HG03460 (cell line): ENCODE measurements at regions not wholly inside any gene's neighbourhood (a gene's known extent, or its start where the extent isn't known, plus 50 kb on each side); places are given as distances from the start of the nearest gene placed in this dataset.
A peak's percentile ranks its signal among the peaks of the same experiment; 100 is the strongest.

Experiments
- ATAC-seq: cut with Tn5 transposase; IDR thresholded peaks from one replicate; pipeline ENCODE4 v1.9.1; 2021; ENCODE audit not compliant: unreplicated experiment

DNA sequence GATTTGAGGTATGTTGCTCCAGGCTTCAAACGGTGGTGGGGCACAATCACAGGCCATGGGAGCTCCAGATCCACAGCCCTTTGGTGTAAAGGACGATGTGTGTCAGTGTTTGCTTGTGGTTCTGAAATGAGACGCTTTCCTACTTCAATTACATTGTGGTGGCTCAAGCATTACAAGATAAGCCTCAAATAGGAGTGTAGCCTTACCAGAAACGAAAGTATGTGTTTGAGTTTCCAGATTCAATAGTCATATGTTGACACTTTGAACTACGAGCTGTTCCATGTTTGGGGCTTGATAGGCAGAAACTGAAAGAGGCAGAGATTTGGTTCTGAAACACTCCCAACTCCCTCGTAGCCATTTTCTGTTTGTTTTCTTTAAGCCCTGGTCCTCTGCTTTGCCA is 187.1 kb downstream of the MYLK4 start:
- peak; percentile 67 for ATAC-seq

DNA sequence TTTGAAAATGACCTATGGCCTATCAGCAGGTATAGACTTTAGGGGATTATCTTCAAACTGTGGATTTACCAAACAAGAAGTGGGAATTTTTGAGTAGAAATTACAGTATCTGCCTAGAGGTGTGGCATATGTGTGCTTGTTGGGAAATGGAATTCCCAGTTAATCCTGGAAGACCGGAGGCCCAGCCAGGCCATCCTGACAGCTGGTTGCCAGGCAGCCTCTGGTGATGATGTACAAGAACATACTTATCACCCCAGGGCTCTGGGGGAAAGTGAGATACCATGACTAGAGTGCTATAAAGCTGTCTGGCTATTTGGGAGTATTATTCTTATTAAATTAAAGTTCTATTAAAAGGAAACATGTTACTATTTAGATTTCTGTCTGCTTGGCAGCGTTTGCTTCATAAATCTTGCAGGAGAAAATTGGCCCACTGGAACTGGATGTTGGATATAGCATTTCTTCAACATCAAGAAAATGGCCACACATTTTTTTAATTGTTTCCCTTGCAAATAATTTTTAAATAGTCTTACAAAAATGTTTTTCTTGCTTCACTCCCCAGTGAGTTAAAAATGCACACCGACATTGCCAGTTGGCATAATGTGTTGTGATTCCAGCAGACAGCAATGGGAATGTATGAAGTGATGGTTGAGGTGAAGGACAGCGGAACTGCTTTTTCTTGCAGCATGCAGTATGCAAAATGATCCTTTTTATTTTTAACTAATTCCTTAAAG is 187.8 kb downstream of the MYLK4 start:
- ATAC-seq = no peak

DNA sequence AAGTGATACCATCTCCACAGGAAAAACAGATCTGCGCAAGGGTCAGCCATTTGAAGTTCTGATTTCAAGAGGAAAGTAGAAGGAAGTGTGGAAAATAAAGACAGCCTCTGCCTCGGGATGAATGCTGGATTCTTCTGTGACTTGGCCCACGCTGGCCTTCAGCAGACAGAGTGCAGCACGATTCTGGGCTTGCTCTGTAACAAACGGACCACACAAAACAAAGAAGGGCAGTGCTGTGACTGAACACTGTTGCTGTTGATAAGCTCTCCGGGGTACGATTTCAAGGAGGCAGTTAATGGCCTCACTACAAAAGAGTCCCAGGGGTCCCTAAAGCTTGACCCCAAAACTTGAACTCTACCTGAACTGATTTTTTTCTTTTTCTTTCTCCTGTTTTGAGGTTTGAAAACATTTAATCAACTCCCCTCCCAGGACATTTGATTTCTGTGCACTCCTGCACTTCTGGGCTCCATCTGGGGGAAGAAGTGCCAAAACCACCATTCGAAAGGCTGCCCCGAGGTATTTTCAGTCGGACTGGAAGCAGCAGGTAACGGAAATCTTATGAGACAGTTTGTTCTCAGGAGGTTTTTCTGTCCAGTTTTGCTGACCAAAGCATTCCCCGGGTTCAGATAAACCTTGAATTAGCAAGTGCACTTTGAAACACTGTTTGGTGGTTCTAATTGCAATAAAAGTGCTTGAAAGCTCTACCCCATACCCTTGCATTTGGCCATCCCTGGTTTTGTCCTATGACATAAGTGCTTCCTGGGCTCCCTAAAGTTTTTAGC is 189.6 kb downstream of the MYLK4 start:
- ATAC-seq = no peak

DNA sequence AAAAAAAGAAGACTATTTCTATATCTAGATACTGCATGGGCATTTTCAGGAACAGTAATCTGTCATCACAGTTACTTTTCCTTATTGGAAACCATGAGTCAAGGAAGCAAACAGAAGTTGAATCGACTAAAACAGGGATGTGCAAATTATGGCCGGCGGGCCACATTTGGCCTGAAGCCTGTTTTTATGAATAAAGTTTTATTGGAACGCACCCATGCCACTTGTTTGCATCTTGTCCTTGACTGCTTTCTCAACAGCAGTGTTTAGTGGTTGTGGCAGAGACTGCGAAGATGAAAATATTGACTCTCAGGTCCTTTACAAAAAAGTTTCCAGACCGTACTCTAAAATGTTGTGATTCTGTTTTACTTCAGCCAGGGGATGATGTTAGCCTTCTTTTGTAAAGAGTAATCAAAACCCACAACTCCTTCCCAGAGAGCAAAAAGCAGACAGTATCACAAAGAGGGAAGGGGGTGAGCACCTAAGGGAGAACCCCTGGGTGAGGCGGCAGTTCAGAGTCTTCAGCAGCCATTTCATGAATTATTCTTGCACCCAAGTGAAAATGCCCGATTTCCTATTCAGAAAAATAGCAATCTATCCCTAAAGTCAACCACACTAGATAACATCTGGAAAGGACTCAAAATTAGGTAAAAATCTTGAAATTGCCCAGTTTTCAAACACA is 190.4 kb downstream of the MYLK4 start:
- ATAC-seq = no peak

DNA sequence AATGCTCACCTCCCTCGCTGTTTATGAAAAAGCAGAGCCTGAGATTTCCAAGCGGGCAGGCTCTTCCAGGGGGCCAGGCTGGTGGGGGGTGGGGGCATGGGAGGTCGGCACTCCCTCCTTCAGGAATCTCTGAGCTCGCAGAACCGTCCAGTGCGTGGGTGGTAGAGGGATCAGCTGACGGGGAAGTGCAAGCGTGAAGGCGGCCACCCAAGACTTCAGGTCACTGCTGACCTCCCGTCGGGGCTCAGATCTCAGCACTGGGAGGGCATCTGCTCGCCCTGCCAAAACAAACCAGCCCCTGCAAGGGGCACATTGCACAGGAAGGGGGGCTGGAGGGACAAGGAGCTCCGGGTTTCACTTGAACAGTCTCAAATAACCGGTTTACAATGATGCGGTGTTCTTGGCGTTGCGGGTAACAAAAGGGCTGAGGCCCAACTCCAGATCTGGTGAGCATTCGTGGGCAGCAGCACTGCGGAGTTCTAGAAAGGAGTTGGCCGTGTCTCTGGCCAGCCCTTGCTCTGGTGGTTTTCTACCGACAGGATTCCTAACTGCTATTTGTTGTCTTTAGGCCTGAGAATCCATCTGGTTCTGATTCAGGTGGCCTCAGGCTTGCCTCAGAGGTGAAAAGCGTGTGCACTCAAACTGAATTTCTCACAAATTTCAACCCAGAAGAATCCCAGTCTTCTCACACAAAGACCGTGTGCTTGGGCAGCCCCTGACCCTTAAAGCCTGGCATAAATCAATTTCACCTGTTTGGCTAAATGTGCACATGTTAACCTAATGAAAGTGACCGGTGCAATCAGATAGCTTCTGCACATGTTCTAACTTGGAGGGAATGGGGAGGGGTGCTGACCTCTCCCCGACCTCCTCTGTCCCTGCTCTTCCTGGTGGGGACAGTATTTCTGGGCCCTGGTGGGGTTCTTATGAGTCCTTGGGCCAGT is 191.6 kb downstream of the MYLK4 start:
- no peak for ATAC-seq

DNA sequence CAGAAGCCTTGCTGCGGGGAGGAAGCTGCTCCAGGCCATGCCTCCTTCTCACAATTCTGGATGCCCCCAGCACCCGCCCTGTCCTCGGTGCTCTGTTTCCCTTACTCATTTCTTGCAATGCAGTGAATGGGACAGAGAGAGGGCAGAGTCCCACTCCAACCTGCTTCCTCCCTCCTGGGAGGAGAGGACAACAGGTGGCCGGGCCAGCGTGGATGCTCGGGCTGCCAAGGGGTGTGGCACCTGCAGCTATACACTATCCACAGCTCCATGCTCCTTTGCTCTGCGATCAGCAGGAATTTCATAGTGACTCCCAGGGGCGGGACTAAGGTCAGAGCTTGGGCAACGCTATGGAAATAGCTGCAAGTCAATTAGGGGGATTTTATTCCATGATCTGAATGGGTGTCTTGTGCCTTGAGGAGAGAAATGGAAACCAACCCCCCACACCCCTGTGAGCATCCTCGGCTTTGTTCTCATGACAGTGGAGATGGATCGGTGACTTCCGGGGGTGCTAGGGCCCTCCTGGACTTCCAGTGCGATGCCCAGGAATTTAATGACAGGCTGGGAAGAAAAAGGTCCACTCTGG is 192.5 kb downstream of the MYLK4 start:
- ATAC-seq = no peak

DNA sequence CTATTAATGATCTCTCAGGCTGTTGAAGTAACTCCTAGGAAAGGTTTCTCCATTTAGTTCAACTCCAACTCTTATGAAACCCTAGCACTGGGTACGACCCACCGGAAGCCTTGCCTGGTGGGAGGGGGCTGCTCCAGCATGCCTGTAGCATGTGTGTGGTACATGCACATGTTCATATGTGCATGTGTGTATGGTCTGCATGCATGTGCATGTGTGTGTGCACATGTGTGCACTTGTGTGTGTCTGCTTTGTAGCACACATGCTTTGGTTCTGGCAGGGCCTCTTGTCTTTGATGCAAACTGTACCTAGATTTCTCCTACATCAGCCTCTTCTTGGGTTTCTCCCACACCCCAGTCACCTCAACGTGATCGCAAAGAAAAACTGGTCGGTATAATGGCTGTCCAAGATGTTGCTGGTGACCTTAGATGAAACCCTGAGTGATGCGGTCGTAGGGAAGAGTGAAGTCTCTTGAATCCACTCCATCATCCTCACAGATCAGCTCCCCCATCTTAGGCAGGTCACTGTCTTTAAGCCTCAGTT is 193.5 kb downstream of the MYLK4 start:
- ATAC-seq = no peak

DNA sequence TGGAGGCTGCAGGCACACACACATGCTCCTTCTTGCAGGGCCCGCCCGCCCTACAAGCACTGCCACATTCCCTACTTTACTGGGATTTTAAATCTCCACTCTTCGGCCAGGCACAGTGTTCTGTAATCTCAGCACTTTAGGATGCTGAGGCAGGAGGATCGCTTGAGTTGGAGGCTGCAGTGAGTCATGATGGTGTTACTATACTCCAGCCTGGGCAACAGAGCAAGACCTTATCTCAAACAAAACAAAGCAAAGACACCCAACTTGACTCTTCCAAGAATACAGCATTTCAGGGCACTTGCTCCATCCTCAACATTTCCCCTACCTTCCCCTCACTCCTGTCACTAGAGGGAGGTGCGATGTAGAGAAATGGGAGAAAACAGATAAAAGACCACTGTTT is 194.0 kb downstream of the MYLK4 start:
- no peak for ATAC-seq

DNA sequence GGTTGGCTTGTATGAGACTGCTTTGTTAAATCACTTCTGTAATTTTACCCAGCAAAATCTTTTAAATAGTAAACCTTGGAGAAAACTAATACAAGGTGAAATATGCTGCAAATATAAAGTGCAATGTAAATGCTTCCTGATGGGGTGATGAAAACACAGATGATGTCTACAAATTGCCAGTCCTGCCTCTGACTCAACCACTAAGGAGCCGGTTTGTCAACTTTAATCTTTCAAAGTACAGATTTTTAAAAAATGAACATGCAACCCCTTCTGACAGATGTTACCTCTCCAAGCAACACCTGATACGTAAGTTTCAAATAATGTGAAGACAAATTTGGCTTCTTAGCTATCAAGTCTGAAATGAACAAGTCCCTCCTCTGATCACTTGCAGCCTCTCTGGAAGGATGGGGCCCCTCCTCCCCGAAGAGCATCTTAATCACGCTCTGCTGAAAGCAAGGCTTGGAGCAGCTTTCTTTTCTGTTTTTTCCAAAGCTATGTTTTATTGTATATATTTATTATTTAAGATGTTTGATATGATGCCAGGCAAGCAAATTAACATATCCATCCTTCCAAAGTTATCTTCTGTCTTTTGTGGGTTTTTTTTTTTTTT is 196.0 kb downstream of the MYLK4 start:
- ATAC-seq = no peak

DNA sequence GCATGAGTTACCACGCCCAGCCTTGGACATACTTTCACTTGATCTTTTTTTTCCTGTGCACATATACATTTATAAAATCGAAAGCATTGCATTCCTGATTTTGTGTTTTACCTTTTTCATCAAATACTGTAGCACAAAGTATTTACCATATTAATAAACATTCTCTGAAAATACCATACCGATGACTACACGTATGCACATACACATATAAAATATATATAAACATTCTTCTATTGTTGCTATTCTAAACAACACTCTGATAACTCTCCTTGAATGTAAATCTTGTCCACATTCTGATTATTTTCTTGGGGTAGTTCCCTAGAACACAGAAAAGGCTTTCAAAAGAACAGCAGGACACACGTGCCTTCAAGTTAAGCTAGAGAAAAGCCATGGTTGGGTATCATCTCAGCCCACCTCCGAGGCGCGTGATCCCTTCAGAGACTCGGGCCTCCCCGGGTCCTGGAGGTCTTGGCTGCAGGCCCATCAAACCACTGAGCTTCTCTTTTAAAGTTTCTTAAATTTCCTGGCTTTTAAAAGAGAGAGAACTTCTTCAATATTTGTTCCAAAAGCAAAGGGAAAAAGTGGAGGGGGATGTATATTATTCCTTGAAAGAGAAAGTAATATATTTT is 198.1 kb downstream of the MYLK4 start:
- no peak for ATAC-seq

DNA sequence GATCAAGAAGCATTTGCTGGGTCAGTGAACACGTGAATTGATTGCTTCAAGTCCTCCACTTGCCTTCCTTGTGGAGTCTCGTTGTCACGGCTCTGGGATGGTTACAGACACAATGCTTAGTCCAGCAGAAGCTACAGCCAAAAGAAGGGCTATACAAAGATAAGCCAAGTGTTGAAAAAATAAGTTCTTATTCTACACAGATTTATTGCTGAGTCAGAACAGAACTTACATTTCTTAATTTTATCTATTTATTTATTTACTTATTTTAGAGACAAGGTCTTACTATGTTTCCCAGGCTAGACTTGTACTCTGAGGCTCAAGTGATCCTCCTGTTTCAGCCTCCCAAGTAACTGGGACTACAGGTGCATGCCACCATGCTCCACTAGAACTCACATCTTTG is 199.0 kb downstream of the MYLK4 start:
- no peak for ATAC-seq

DNA sequence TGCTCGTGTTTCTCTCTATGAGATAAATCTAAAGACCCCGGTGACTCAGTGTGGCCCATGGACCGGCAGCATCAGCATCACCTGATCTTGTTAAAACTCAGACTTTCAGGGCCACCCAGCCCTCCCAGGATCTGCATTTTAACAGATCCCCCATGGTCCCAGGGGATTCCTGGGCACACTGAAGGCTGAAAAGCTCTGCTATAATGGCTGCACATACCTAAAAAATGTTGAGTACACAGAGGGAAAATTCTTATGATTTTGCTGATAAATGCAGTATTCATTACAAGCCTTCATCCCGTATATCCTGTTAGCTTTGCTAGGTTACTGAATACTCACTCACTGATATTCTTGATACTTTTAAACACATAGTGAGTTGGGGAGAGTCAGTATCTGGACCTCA is 200.5 kb downstream of the MYLK4 start:
- ATAC-seq = no peak

DNA sequence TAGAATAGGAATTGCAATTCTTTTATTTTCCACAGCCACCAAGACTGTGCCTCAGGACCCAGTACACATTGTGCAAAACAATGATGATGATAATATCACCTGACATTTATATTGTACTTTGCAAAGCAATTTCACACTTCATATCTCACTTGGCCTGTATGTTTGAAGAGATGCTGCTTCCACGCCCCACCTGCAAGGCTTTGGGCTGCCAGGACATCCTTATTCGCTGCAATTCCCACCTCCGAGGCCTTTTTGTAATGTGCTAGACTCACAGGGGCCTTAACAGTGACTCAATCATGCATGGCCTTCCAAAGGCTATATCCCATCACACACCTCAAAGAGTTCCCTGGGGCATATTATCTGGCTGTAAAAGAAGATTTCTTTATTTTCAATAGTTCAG is 200.9 kb downstream of the MYLK4 start:
- no peak for ATAC-seq

DNA sequence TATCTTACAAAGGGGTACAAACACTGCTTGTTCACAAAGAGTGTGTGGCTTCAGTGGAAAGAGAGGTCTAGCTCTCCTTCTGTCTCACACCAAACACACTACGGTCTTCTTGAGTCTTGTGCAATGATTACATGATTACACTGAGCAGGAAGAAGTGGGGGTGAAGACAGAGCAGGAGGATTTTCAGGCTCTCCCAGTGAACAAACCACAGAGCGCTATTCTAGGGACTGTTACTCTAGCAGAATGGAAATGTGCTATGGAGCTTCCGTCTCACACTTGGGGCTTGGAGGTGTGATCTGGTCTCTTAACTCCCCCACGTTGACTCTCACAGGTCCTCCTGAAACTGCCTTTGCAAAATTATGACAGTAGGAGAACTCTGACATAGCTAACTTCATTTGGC is 203.4 kb downstream of the MYLK4 start:
- ATAC-seq = no peak

DNA sequence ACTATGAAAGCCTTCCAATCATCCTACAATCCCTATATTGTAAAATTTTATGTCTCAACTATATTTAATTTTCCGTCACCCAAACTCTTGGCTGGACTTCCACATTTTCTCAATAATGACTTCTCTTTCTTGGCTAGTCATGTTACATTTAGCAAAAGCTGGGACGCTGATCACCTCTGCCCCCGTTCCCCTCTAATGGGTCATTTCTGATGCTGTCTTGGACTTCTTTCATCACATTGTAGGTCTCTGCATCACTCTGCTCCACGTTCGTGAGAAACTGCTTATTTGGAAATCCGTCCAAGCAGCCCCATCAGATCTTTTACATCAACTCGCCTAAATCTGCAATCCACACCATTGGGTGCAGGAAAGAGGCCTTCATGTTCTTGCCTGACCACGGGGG is 203.8 kb downstream of the MYLK4 start:
- ATAC-seq = no peak

DNA sequence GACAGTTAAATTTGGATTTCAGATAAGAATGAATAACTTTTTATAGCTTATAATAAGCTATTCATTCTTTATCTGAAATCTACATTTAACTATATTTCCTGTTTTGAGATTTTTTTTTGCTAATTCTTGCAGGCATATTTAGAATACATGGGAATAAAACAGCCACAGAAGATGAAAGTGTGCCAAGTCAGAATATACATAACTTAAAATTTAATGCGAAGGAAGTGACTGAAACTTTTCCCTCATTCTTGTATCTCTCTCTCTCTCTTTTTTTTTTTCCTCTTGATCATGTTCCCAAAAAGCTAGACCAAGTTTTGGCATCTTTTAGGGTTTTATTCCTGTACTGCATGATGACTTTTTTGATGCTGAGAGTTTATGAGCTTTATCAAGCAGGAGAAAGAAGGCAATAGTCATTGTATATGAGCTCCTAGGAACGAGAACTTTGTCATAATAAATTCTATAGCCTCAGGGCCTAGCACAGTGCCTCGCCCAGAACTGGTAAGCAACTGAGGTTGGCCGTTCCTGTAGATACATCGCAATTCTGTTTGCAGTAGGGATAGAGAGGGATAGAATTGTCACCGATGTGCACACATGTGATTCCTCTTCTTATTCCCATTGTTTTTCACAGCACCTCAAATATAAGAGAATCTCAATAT is 205.2 kb downstream of the MYLK4 start:
- no peak for ATAC-seq

DNA sequence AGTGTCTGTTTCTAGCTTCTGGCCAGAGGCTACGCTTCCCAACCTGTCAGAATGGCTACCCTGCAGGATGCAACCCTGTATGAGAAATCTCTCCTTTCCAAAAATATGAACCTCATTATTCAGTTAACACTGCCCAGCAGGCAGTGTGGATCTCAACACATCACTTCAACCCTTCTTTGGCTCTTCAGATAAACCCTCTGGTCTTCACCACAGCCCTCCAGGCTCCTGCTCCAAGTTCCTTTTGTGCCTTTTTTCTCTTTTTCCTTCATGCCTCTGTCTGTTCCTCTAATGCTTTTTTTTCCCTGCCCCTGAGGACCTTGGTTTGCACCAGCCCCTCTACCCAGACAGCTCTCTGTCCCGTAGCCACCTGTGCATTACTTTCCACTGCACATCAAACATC is 207.4 kb downstream of the MYLK4 start:
- no peak for ATAC-seq

DNA sequence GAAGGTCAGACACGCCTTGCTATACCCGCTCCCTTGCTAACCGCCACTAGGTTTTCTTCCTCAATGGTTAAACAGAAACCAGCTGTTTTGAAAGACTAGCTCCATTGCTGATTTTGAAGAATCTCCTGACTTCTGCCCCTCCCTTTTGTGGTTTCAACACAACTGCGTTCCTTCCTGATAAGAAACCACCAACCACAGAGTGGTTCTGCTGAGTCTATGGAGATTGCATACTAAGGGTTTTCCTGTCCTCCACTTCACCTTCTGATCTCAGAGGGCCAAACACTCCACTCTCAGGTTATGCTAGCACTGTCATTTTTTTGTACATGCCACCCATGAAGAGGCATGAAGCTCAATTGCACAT is 207.9 kb downstream of the MYLK4 start:
- ATAC-seq = peak; percentile 89
